A549 (cell line): ENCODE measurements at regions not wholly inside any gene's neighbourhood (a gene's known extent, or its start where the extent isn't known, plus 50 kb on each side); places are given as distances from the start of the nearest gene placed in this dataset.

ENCODE experiments used
- CBX2 ChIP-seq: fragments of 200-600 bp; sonication (generic); IDR thresholded peaks from 2 replicates; pipeline ENCODE4 v1.6.1; 2016; ENCODE audit warnings: low read depth, mild to moderate bottlenecking, borderline replicate concordance
- MAFK ChIP-seq: fragments of 450-650 bp; IDR thresholded peaks from 2 replicates; pipeline ENCODE4 v1.6.1; 2014; ENCODE audit not compliant: partially characterized antibody
- TF ChIP-seq, protein P1 (sequence below): fragments of >200 bp; sonication (Bioruptor Twin); formaldehyde crosslinking; IDR thresholded peaks from 3 replicates; pipeline ENCODE4 v1.5.1; 2016

DNA sequence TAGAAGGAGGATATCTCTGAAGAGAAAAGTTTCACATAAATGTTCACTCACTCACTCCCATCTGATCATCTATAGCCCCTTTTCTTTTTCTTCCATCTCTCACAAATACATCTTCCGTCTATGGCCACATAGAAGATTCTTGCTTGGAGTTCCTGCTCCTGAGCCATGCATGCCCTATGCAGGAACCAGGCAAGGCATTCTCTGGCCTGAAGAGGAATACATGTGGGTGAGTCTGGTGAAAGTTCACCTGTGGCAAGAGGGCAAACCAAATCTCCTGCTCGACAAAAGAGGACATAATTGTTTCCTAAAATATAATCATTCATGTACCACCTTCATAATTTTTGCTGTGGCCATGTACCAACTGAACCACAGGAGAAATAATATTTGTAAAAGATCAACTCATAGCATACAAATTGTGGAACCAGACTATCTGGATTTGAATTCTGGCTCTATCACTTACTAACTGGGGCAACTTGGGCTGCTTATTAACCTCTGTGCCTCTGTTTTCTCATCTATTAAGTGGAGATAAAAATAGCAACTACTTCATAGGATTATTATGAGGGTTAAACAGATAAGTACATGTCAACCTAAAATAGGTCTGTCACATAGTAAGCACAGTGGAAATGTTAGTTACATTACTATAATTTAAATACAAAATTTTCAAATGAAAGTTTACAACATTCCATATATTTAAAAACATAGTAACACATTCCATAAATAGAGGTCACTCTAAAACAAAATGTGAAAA is 121.2 kb upstream of the NFIB start:
- TF ChIP-seq, protein P1, sequence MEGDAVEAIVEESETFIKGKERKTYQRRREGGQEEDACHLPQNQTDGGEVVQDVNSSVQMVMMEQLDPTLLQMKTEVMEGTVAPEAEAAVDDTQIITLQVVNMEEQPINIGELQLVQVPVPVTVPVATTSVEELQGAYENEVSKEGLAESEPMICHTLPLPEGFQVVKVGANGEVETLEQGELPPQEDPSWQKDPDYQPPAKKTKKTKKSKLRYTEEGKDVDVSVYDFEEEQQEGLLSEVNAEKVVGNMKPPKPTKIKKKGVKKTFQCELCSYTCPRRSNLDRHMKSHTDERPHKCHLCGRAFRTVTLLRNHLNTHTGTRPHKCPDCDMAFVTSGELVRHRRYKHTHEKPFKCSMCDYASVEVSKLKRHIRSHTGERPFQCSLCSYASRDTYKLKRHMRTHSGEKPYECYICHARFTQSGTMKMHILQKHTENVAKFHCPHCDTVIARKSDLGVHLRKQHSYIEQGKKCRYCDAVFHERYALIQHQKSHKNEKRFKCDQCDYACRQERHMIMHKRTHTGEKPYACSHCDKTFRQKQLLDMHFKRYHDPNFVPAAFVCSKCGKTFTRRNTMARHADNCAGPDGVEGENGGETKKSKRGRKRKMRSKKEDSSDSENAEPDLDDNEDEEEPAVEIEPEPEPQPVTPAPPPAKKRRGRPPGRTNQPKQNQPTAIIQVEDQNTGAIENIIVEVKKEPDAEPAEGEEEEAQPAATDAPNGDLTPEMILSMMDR, result no peak
- TF ChIP-seq CBX2, result no peak
- TF ChIP-seq MAFK, result no peak
